ENCODE measurements at regions not wholly inside any gene's neighbourhood (a gene's known extent, or its start where the extent isn't known, plus 50 kb on each side); places are given as distances from the start of the nearest gene placed in this dataset.

Small RNA genes in the stretch of these regions (small RNA-seq; reads per million reads assigned to genes)
- gene AL627313.1 (0 reads per million in 4 donors), gene RF01210 (0 reads per million in 4 donors)
